Ascending aorta (tissue), 2 donors: ENCODE measurements at regions not wholly inside any gene's neighbourhood (a gene's known extent, or its start where the extent isn't known, plus 50 kb on each side); places are given as distances from the start of the nearest gene placed in this dataset.

Source experiments
- DNase-seq, 2 donors: peaks; one replicate each; pipeline ENCODE4 v3.0.0-alpha.2; 2019; ENCODE audit warnings: low spot score in 2 of 2
- H3K27ac ChIP-seq, 2 donors: fragments of 200-600 bp; sonication (generic); one replicate each; pipeline ENCODE4 v1.5.1; 2016 to 2017; ENCODE audit warnings: mild to moderate bottlenecking in 1 of 2
- H3K27me3 ChIP-seq: fragments of 200-600 bp; sonication (generic); one replicate; pipeline ENCODE4 v1.5.1; 2017
- H3K36me3 ChIP-seq, 2 donors: fragments of 200-600 bp; sonication (generic); one replicate each; pipeline ENCODE4 v1.5.1; 2016
- H3K4me1 ChIP-seq, 2 donors: fragments of 200-600 bp; sonication (generic); one replicate each; pipeline ENCODE4 v1.5.1; 2016 to 2017; ENCODE audit warnings: mild to moderate bottlenecking in 1 of 2
- H3K4me3 ChIP-seq, 2 donors: fragments of 200-600 bp; sonication (generic); one replicate each; pipeline ENCODE4 v1.5.1; 2016 to 2017; ENCODE audit warnings: mild to moderate bottlenecking in 1 of 2
- H3K9me3 ChIP-seq, 2 donors: fragments of 200-600 bp; sonication (generic); one replicate each; pipeline ENCODE4 v1.5.1; 2016
- intact Hi-C: fragments of 100-400 bp; cut with DNase I; formaldehyde crosslinking; loops from one replicate; pipeline ENCODE4 v1.15.1; 2023
- TF ChIP-seq, protein P1 (sequence below), 3 experiments: fragments of 200-600 bp in 2 of 3; fragments of 450-650 bp in 1 of 3; sonication (generic) in 2 of 3; IDR thresholded peaks; one replicate each; pipeline ENCODE4 v1.5.1; 2016 to 2019; ENCODE audit warnings: antibody characterized with exemption in 3 of 3, mild to moderate bottlenecking in 1 of 3, moderate library complexity in 1 of 3

DNA sequence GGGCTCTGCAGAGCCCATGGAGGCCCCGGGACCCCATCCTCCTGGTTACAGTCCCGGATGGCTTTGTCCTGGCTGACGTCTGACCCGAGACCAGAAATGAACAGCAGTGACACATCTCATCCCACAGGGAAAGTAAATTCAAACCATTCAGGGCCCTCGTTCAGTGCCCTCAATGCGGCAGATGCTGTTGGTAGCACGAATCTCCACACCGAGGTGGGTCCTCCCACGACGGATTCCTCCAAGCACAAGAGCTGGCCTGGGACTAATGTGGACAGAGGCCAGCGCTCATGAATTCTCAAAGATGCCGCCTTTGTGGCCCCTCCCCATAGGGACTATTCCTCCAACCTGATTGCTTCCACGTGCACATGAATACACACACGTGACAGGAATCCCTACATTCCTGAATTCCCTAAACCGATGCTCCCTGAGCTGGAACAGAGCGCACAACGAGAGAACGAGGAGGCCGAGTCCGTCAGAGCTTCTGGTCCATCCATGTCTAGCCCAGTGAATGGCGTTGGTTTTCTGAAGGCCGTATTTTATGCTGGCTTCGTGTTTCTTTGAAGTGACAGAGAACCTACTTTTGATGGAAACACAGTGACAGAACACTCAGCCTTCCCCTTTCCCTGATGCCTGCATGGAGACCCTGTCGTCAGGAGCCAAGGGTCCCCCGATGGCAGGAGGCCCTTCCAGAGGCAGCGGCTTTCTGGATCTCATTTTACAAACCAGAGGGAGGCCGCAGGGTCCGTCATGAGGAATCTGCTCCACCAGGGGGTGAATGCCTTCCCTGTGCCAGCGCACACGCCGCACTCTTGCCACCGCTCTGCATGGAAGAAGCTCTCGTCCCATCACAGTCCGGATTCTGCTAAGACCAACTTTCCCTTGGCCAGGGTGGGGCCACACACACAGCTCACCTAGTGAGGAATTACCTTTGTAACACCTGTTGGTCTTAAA lies 64.3 kb upstream of the SNTG2 start:
- TF ChIP-seq, protein P1, sequence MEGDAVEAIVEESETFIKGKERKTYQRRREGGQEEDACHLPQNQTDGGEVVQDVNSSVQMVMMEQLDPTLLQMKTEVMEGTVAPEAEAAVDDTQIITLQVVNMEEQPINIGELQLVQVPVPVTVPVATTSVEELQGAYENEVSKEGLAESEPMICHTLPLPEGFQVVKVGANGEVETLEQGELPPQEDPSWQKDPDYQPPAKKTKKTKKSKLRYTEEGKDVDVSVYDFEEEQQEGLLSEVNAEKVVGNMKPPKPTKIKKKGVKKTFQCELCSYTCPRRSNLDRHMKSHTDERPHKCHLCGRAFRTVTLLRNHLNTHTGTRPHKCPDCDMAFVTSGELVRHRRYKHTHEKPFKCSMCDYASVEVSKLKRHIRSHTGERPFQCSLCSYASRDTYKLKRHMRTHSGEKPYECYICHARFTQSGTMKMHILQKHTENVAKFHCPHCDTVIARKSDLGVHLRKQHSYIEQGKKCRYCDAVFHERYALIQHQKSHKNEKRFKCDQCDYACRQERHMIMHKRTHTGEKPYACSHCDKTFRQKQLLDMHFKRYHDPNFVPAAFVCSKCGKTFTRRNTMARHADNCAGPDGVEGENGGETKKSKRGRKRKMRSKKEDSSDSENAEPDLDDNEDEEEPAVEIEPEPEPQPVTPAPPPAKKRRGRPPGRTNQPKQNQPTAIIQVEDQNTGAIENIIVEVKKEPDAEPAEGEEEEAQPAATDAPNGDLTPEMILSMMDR (IDR thresholded peaks at IDR 0.05) = no peak
- Histone ChIP-seq H3K36me3 (no peaks in the 10 kb centered on the region), H3K9me3 (no peaks in the 10 kb centered on the region), H3K27me3 (no peaks in the 10 kb centered on the region), H3K4me1 (no peaks in the 10 kb centered on the region), H3K27ac (no peak overlapping the region), H3K4me3 (no peak overlapping the region)
- intact Hi-C loops = no loop called here
- peak in 1 of 2 donors; percentile 18 for DNase-seq

DNA sequence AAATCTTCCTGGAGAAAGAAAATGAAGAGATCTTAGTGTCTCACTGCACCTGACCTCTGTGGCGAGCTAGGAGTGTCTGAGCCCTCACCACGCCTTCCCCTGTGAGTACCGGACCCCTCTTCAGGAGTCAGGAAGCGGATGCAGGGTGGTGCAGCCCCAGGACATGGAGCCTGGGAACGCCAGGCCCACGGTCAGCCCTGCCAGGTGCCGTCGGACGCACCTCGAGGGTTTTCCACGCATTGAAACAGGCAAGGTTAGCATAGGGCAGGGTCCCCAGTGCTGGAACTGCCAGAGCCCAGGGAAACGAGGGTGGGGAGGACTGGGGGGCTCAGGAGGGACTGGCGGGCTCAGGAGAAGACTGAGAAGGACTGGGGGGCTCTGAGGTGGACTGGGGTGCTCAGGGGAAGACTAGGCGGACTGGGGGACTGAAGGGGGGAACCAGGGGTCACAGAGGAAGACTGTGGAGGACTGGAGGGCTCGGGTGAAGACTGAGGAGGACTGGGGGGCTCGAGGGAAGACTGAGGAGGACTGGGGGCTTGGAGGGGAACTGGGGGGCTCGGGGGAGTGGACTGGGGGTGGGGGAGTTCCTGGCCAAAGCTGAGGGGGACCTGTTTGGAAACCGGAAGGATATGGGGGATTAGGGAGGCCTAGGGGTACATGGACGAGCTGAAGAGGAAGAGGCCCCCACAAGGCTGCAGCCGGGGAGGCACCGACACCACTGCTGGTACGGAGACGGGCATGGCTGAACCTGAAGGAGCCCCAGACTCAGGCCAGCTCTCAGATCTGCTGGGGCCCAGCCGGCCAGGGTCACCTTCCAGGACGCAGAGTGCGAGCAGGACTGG lies 65.2 kb upstream of the SNTG2 start:
- peak in 1 of 2 donors; percentile 48 for DNase-seq
- TF ChIP-seq, protein P1 (IDR thresholded peaks at IDR 0.05) = no peak
- Histone ChIP-seq H3K36me3 (no peaks in the 10 kb centered on the region), H3K27me3 (no peaks in the 10 kb centered on the region), H3K4me1 (no peaks in the 10 kb centered on the region), H3K27ac (no peak overlapping the region), H3K9me3 (no peaks in the 10 kb centered on the region), H3K4me3 (no peak overlapping the region)
- intact Hi-C loops = no loop called here

DNA sequence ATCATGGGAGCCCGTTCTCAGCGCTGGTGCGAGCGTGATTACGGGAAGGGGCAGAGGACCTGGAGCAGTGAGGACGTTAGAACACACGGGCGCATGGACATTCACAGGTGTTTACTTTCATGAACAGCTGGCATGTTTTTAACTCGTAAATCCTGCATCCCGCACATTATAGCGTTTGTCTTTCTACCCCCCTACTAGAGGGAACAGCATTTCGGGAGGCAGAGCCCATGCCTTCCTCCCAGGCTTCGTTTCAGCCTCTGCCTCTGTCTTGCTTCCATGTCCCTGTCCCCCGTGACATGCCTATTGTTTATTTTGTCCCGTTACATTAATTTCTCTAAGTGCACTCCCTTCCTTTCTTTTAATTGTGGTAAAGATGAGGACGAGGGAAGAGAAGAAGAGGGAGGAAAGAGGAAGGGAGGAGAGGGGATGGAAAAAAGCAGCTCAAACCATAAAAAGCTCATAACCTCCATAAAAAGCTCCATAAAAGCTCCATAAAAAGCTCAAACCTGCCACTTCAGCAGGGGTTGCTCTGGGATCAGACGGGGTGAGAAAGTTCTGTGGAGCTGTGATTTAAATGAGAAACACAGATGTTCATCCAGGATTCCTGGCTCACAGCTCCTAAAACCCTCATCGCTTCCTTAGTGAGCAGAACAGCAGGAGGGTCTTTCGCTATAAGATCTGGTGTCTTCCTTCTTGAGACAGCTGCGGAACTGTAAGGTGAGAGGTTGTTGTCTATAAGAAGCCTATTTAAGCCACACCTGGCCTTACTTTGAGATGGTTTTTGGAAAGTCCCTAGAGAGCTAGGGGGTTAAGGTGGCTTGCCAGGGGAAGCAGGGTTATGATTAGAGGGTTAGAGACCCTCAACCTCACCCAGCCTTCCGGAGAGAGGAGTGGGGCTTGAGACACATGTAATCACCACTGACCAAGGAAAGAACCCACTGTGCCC lies 66.6 kb upstream of the SNTG2 start:
- intact Hi-C loops = no loop called here
- H3K4me1 ChIP-seq = no peaks in the 10 kb centered on the region
- no peaks in the 10 kb centered on the region for H3K36me3 ChIP-seq
- DNase-seq = peak in 1 of 2 donors; percentile 30
- H3K27me3 ChIP-seq = no peaks in the 10 kb centered on the region
- H3K27ac ChIP-seq = no peak overlapping the region
- TF ChIP-seq, protein P1 (IDR thresholded peaks at IDR 0.05) = no peak
- H3K4me3 ChIP-seq = no peak overlapping the region
- no peaks in the 10 kb centered on the region for H3K9me3 ChIP-seq

DNA sequence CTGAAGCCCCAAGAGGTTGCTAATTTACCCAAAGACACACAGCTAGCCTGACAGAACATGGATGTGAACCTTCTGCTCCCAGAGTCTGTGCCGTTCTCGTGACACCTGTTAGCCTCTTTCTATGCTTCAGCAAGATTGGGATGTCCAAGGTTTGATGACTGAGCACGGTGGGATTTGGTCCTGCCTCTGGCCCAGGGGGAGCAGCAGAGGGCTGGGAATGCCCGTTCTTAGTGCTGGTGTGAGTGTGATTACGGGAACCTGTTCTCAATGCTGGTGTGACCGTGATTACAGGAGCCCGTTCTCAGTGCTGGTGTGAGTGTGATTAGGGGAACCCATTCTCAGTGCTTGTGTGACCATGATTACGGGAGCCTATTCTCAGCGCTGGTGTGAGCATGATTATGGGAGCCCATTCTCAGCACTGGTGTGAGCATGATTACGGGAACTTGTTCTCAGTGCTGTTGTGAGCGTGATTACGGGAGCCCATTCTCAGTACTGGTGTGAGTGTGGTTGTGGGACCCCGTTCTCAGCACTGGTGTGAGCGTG lies 67.3 kb upstream of the SNTG2 start:
- no peak overlapping the region for H3K4me3 ChIP-seq
- H3K36me3 ChIP-seq = no peaks in the 10 kb centered on the region
- H3K27me3 ChIP-seq = no peaks in the 10 kb centered on the region
- intact Hi-C loops = no loop called here
- DNase-seq = peak in 1 of 2 donors; percentile 15
- H3K9me3 ChIP-seq = no peaks in the 10 kb centered on the region
- H3K27ac ChIP-seq = no peak overlapping the region
- H3K4me1 ChIP-seq = no peaks in the 10 kb centered on the region
- TF ChIP-seq, protein P1 (IDR thresholded peaks at IDR 0.05) = no peak
